Epithelial cell of esophagus (primary cell): ENCODE measurements at regions not wholly inside any gene's neighbourhood (a gene's known extent, or its start where the extent isn't known, plus 50 kb on each side); places are given as distances from the start of the nearest gene placed in this dataset.

Experiments used
- DNase-seq: peaks from one replicate; pipeline ENCODE4 v3.0.0; 2010; ENCODE audit warnings: low read depth
- H3K4me3 ChIP-seq: 2 replicates; pipeline ENCODE4 v1.5.1; 2011; ENCODE audit warnings: mild to moderate bottlenecking, low read length, control low read depth
- TF ChIP-seq, protein P1 (sequence below): IDR thresholded peaks from 2 replicates; pipeline ENCODE4 v1.5.1; 2011; ENCODE audit warnings: low read depth, mild to moderate bottlenecking, low read length, control low read depth, inconsistent platforms; ENCODE audit not compliant: insufficient read depth; ENCODE audit errors: missing control alignments

DNA sequence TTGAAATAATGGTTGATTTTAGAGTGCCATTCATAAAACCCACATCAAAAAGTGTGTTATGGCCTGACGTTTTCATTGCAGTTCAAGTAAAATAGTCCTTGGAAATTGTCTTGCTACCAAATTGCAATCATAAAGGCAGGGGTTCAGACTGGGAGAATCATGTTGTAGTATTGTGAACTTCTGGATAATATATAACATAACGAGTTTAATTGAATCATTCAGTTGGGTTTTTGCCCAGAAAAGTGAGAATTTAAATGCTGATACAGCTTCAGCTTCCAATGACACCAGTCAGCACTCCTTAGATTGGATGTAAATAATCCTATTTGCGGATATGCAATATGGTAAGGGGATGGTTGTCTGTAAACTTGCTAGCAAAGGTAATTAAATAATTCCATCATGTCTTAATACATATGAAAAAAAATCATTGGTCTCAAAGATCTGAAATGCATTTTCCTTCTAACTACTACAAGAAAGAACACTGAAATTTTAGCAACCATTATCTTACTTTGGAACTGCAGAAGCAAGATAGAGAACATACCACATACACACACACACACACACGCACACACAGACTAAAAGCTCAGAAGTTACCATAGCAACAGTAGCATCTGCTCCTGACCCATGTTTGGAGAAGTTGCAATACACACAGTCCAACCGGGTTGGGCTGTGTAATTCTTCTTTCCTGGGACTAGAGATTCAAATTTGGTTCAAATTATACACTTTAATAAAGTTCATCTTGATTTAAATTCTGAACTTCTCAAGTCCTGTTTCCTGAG, 686.2 kb upstream of the NR2F2 start:
- no peak for DNase-seq
- TF ChIP-seq, protein P1, sequence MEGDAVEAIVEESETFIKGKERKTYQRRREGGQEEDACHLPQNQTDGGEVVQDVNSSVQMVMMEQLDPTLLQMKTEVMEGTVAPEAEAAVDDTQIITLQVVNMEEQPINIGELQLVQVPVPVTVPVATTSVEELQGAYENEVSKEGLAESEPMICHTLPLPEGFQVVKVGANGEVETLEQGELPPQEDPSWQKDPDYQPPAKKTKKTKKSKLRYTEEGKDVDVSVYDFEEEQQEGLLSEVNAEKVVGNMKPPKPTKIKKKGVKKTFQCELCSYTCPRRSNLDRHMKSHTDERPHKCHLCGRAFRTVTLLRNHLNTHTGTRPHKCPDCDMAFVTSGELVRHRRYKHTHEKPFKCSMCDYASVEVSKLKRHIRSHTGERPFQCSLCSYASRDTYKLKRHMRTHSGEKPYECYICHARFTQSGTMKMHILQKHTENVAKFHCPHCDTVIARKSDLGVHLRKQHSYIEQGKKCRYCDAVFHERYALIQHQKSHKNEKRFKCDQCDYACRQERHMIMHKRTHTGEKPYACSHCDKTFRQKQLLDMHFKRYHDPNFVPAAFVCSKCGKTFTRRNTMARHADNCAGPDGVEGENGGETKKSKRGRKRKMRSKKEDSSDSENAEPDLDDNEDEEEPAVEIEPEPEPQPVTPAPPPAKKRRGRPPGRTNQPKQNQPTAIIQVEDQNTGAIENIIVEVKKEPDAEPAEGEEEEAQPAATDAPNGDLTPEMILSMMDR = no peak
- H3K4me3 ChIP-seq = no peak overlapping the region

DNA sequence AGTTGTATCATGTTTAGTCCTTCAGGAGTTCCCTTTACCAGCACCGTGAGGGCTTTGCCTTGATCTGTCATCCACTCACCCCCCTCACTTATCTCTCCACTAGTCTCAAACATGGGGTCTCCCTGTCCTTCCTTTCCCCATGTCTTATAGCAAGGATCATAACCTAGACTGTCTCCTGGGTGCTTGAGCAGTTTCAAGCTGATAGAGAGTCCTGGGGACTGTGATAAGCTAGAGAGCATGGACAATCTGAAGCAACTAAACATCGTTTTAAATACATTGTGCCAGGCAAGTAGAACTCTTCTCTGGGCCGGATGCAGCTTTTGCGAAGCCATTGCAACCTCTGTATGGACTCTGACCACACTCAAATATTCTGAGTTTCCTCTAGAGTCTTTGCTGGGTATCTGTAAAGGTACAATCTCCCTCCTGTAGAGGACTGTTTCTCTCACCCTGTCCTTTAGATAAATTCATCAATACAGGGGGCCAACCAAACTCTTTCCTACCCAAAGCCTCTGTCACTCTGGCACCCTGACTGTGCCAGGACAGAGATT, 684.6 kb upstream of the NR2F2 start:
- TF ChIP-seq, protein P1 = no peak
- no peak for DNase-seq
- H3K4me3 ChIP-seq = no peak overlapping the region

DNA sequence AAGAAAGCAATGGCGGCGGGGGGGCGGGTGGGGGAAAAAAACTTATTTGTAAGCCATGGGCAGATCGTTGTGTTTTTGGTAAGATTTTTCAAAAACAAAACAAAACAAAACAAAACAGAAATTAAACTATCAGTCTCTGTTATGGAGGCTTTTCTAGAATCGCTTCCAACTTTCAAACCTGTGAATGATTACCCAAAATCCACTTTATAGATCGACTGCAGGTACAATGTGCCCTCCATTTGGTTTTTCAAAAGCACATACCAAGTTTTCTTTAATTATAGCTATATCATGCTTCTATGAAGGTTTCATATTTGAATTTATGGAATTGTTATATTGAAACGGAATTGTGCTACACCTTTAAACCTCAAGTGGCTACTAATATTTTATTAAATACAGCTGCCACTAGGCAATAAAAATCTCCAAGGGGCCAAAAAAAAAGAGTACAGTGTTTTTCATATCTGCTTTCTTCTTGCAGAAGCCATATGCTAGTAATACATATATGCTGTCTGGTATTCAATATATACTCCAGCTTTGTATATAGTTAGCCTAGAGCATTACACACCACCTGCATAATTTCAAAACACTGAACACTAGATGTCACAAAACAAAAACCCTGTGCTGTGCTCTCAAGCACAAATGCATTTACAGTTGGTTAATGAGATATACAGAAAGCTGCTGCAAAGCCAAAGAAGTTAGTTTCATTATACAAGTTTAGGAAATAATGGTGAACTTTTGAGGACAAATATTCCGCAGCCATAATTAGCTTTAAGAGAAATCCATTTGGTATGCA, 683.8 kb upstream of the NR2F2 start:
- no peak overlapping the region for H3K4me3 ChIP-seq
- TF ChIP-seq, protein P1 = no peak
- DNase-seq = no peak

GRCh38 chr15:95647531-95648277, 682.8 kb upstream of the NR2F2 start:
- no peak for DNase-seq
- H3K4me3 ChIP-seq = no peak overlapping the region
- TF ChIP-seq, protein P1 = no peak

GRCh38 chr15:95653361-95653805, 677.1 kb upstream of the NR2F2 start:
- TF ChIP-seq, protein P1 = no peak
- DNase-seq = no peak
- H3K4me3 ChIP-seq = no peak overlapping the region

GRCh38 chr15:95655089-95655607, 675.4 kb upstream of the NR2F2 start:
- TF ChIP-seq, protein P1 = no peak
- no peak for DNase-seq
- H3K4me3 ChIP-seq = no peak overlapping the region
